HepG2 (cell line): ENCODE measurements at regions not wholly inside any gene's neighbourhood (a gene's known extent, or its start where the extent isn't known, plus 50 kb on each side); places are given as distances from the start of the nearest gene placed in this dataset.

ENCODE experiments used
- ATAC-seq: fragments of 200-7000 bp; cut with Tn5 transposase; 3 replicates; pipeline ENCODE4 v1.9.1; 2020; ENCODE audit warnings: mild to moderate bottlenecking, moderate library complexity
- BruUV-seq: library from RNA; stranded (reverse); fragments of 400-500 nt; replicated peaks from 2 replicates; lab custom pipeline; 2021; lab: Mats Ljungman, UMichigan
- CTCF ChIA-PET: fragments of 300-600 bp; formaldehyde crosslinking; extraction: SDS; loops from one replicate; lab custom pipeline; 2021; ENCODE audit warnings: low total read pairs, inconsistent platforms, low intra/inter-chr PET ratio; lab: Yijun Ruan, JAX
- POLR2A ChIA-PET: fragments of 350-600 bp; sonication (Branson Sonifier 250); formaldehyde crosslinking; loops from one replicate; lab custom pipeline; 2020; ENCODE audit warnings: antibody characterized with exemption, inconsistent platforms; lab: Yijun Ruan, JAX
- DNase-seq: peaks from one replicate; pipeline ENCODE4 v3.0.0-alpha.2; 2015; ENCODE audit warnings: low spot score
- FAIRE-seq: peaks from 3 replicates; lab custom pipeline; 2011; peaks lifted over from hg19 to GRCh38; lab: Jason Lieb, UNC
- H2AFZ ChIP-seq: one replicate; pipeline ENCODE4 v1.6.1; 2011; ENCODE audit warnings: low read length, inconsistent platforms
- H3K27ac ChIP-seq: fragments of 300-600 bp; 3 replicates; pipeline ENCODE4 v1.8.0; 2011; ENCODE audit warnings: mixed run types, mild to moderate bottlenecking, mixed read lengths, low read length, inconsistent platforms; ENCODE audit not compliant: insufficient read depth; ENCODE audit errors: extremely low read length
- H3K27me3 ChIP-seq, 2 experiments: fragments of 200-600 bp in 1 of 2; 2 replicates in 1 of 2; 3 replicates in 1 of 2; pipeline versions ENCODE4 v1.6.0 to v1.8.0; 2011; ENCODE audit warnings: low read length in 2 of 2, mild to moderate bottlenecking in 2 of 2, moderate library complexity in 2 of 2, inconsistent platforms in 1 of 2; ENCODE audit not compliant: insufficient read depth in 2 of 2, control insufficient read depth in 1 of 2
- H3K36me3 ChIP-seq, 2 experiments: fragments of 200-600 bp in 1 of 2; replicated peaks in 1 of 2; 2 replicates in 1 of 2; 3 replicates in 1 of 2; pipeline versions ENCODE4 v1.5.1 to v1.8.0; 2011; ENCODE audit warnings: low read length in 2 of 2, inconsistent platforms in 1 of 2; ENCODE audit not compliant: insufficient read depth in 2 of 2, control insufficient read depth in 1 of 2
- H3K4me1 ChIP-seq: 2 replicates; pipeline ENCODE4 v1.5.1; 2012; ENCODE audit warnings: low read length, inconsistent platforms; ENCODE audit not compliant: insufficient read depth
- H3K4me2 ChIP-seq: 2 replicates; pipeline ENCODE4 v1.6.0; 2011; ENCODE audit warnings: low read depth, low read length, inconsistent platforms
- H3K4me3 ChIP-seq, 3 experiments: fragments of 200-600 bp in 1 of 3; sonication (generic), shearing (Covaris generic) in 1 of 3; replicated peaks in 1 of 3; 2 replicates each; pipeline ENCODE4 v1.5.1; 2011 to 2016; ENCODE audit warnings: low read length in 3 of 3, inconsistent platforms in 2 of 3, low read depth in 2 of 3, mild to moderate bottlenecking in 2 of 3, control low read depth in 1 of 3, mixed read lengths in 1 of 3; ENCODE audit not compliant: insufficient read depth in 1 of 3
- H3K79me2 ChIP-seq: one replicate; pipeline ENCODE4 v1.6.1; 2011; ENCODE audit warnings: low read length, inconsistent platforms; ENCODE audit not compliant: insufficient read depth
- H3K9ac ChIP-seq: 2 replicates; pipeline ENCODE4 v1.6.0; 2011; ENCODE audit warnings: mild to moderate bottlenecking, low read depth, low read length, inconsistent platforms; ENCODE audit not compliant: insufficient read depth
- H3K9me3 ChIP-seq: 2 replicates; pipeline ENCODE4 v1.5.1; 2012; ENCODE audit warnings: mild to moderate bottlenecking, low read length
- H4K20me1 ChIP-seq: 2 replicates; pipeline ENCODE4 v1.6.0; 2011; ENCODE audit warnings: inconsistent platforms, mild to moderate bottlenecking, low read length, moderate library complexity; ENCODE audit not compliant: insufficient read depth
- DDIT3 ChIP-seq: sonication (generic); formaldehyde crosslinking; IDR thresholded peaks from 2 replicates; pipeline ENCODE4 v1.4.0; 2020; ENCODE audit warnings: mild to moderate bottlenecking, missing genetic modification reagents
- ETV5 ChIP-seq: IDR thresholded peaks from 2 replicates; pipeline ENCODE4 v1.6.1; 2018; ENCODE audit warnings: missing biosample characterization, missing genetic modification reagents, inconsistent platforms, borderline replicate concordance
- FOXP1 ChIP-seq, 2 experiments: fragments of 450-650 bp in 1 of 2; IDR thresholded peaks; 2 replicates each; pipeline ENCODE4 v1.6.1; 2017 to 2018; ENCODE audit warnings: antibody characterized with exemption in 1 of 2
- NR2F6 ChIP-seq, 2 experiments: IDR thresholded peaks; 2 replicates each; pipeline ENCODE4 v1.6.1; 2016; ENCODE audit warnings: antibody characterized with exemption in 1 of 2, mild to moderate bottlenecking in 1 of 2
- NRL ChIP-seq: sonication (generic); formaldehyde crosslinking; IDR thresholded peaks from 2 replicates; pipeline ENCODE4 v1.5.0; 2020; ENCODE audit warnings: missing genetic modification reagents, mild to moderate bottlenecking, moderate library complexity, borderline replicate concordance
- SMYD3 ChIP-seq: sonication (generic); formaldehyde crosslinking; IDR thresholded peaks from 2 replicates; pipeline ENCODE4 v1.8.1; 2023; ENCODE audit warnings: mild to moderate bottlenecking, missing genetic modification reagents
- ZNF264 ChIP-seq: sonication (generic); formaldehyde crosslinking; IDR thresholded peaks from 2 replicates; pipeline ENCODE4 v1.4.0; 2020; ENCODE audit warnings: missing genetic modification reagents
- ZNF335 ChIP-seq: sonication (generic); formaldehyde crosslinking; IDR thresholded peaks from 2 replicates; pipeline ENCODE4 v1.4.0; 2020; ENCODE audit warnings: missing genetic modification reagents
- ZNF781 ChIP-seq: sonication (generic); formaldehyde crosslinking; IDR thresholded peaks from 2 replicates; pipeline ENCODE4 v1.5.1; 2020; ENCODE audit warnings: borderline replicate concordance, mild to moderate bottlenecking, missing genetic modification reagents; ENCODE audit errors: not compliant biosample characterization
- ZNF784 ChIP-seq: sonication (generic); formaldehyde crosslinking; IDR thresholded peaks from 2 replicates; pipeline ENCODE4 v1.5.1; 2020; ENCODE audit warnings: missing genetic modification reagents, mild to moderate bottlenecking, borderline replicate concordance
- ZNF800 ChIP-seq: sonication (generic); formaldehyde crosslinking; IDR thresholded peaks from 2 replicates; pipeline ENCODE4 v1.4.0; 2020; ENCODE audit warnings: missing genetic modification reagents
- ZNF883 ChIP-seq: sonication (generic); formaldehyde crosslinking; IDR thresholded peaks from 2 replicates; pipeline ENCODE4 v1.5.1; 2020; ENCODE audit warnings: mild to moderate bottlenecking, missing genetic modification reagents; ENCODE audit errors: not compliant biosample characterization
- WGBS: methylation state at CpG from one replicate; pipeline ENCODE4 v1.1.6; 2017; ENCODE audit warnings: low lambda C conversion rate; 5-methylcytosine and 5-hydroxymethylcytosine counted together
- in situ Hi-C: cut with HindIII; loops from 2 replicates; pipeline ENCODE4 v1.10.0; 2017; ENCODE audit warnings: low pct_unique_long_range_greater_than_20kb; ENCODE audit not compliant: extremely low pct_ligation_motif_present
- intact Hi-C: fragments of 100-400 bp; cut with micrococcal nuclease; formaldehyde crosslinking; loops from one replicate; pipeline ENCODE4 v1.10.0; 2022; ENCODE audit not compliant: unreplicated experiment
- TF ChIP-seq, protein P1 (sequence below): sonication (generic); formaldehyde crosslinking; IDR thresholded peaks from 2 replicates; pipeline ENCODE4 v1.4.0; 2020; ENCODE audit warnings: mild to moderate bottlenecking, missing genetic modification reagents

DNA sequence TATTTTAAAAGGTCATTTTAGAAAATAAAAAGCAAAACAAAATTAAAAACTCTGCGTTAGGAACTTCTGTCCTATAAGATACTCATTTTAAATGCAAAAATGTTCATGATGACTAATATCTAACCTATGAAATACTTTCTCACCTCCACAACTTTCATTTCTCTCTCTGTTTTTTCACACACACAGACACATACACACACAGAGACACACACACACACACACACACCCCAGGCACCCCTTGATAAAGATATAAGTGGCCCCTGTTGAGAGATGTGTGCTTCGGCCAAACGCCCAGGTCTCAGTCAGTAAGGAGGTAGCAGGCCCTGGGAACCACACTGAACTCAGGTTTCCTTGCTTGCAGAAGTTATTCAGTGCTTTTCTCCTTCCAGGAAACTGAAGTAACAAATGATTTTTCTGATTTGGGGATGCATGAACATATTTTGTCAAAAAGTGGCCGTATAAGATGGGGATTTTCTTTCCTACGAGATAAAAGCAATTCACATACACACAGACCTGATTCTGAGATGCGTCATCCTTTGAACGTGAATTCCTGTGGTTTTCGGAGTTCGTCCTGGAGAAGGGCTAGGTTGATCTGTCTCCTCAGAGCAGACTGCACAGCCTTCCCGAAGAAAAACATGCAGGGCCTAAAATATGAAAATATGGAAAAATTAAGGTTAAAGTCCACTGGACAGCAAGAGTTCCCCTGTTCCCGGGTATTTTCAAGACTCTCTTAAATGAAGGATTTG lies 306.8 kb upstream of the FOXQ1 start:
- Histone ChIP-seq H3K27me3 (no peaks in the 10 kb centered on the region), H3K9me3 (no peaks in the 10 kb centered on the region), H3K27ac (no peak overlapping the region), H4K20me1 (no peaks in the 10 kb centered on the region), H3K9ac (no peak overlapping the region), H3K4me3 (no peak overlapping the region), H3K4me2 (no peak overlapping the region), H3K4me1 (peaks cover 14% of the 10 kb centered on the region), H2AFZ (no peak overlapping the region), H3K36me3 (no peaks in the 10 kb centered on the region), H3K79me2 (no peaks in the 10 kb centered on the region)
- ChIA-PET CTCF (no interaction called here), POLR2A (no interaction called here)
- 92% methylated on average over 11 of the region's 11 CpGs for WGBS
- BruUV-seq: no TSS peak
- no peak for FAIRE-seq
- ATAC-seq: no peak
- in situ Hi-C loops: no loop called here
- DNase-seq: no peak
- intact Hi-C loops: no loop called here
- TF ChIP-seq ZNF800 (no peak), ETV5 (CRISPR knock-in tag) (no peak), DDIT3 (CRISPR knock-in tag) (no peak), ZNF335 (no peak), ZNF781 (CRISPR knock-in tag) (no peak), FOXP1 (IDR thresholded peaks at IDR 0.05) (no peak), FOXP1 (CRISPR knock-in tag; IDR thresholded peaks at IDR 0.05) (no peak), NR2F6 (IDR thresholded peaks at IDR 0.05) (no peak), NR2F6 (CRISPR knock-in tag; IDR thresholded peaks at IDR 0.05) (no peak), ZNF883 (CRISPR knock-in tag) (no peak), ZNF264 (CRISPR knock-in tag) (no peak), NRL (no peak), SMYD3 (CRISPR knock-in tag) (no peak), ZNF784 (CRISPR knock-in tag) (no peak)
- TF ChIP-seq, protein P1, sequence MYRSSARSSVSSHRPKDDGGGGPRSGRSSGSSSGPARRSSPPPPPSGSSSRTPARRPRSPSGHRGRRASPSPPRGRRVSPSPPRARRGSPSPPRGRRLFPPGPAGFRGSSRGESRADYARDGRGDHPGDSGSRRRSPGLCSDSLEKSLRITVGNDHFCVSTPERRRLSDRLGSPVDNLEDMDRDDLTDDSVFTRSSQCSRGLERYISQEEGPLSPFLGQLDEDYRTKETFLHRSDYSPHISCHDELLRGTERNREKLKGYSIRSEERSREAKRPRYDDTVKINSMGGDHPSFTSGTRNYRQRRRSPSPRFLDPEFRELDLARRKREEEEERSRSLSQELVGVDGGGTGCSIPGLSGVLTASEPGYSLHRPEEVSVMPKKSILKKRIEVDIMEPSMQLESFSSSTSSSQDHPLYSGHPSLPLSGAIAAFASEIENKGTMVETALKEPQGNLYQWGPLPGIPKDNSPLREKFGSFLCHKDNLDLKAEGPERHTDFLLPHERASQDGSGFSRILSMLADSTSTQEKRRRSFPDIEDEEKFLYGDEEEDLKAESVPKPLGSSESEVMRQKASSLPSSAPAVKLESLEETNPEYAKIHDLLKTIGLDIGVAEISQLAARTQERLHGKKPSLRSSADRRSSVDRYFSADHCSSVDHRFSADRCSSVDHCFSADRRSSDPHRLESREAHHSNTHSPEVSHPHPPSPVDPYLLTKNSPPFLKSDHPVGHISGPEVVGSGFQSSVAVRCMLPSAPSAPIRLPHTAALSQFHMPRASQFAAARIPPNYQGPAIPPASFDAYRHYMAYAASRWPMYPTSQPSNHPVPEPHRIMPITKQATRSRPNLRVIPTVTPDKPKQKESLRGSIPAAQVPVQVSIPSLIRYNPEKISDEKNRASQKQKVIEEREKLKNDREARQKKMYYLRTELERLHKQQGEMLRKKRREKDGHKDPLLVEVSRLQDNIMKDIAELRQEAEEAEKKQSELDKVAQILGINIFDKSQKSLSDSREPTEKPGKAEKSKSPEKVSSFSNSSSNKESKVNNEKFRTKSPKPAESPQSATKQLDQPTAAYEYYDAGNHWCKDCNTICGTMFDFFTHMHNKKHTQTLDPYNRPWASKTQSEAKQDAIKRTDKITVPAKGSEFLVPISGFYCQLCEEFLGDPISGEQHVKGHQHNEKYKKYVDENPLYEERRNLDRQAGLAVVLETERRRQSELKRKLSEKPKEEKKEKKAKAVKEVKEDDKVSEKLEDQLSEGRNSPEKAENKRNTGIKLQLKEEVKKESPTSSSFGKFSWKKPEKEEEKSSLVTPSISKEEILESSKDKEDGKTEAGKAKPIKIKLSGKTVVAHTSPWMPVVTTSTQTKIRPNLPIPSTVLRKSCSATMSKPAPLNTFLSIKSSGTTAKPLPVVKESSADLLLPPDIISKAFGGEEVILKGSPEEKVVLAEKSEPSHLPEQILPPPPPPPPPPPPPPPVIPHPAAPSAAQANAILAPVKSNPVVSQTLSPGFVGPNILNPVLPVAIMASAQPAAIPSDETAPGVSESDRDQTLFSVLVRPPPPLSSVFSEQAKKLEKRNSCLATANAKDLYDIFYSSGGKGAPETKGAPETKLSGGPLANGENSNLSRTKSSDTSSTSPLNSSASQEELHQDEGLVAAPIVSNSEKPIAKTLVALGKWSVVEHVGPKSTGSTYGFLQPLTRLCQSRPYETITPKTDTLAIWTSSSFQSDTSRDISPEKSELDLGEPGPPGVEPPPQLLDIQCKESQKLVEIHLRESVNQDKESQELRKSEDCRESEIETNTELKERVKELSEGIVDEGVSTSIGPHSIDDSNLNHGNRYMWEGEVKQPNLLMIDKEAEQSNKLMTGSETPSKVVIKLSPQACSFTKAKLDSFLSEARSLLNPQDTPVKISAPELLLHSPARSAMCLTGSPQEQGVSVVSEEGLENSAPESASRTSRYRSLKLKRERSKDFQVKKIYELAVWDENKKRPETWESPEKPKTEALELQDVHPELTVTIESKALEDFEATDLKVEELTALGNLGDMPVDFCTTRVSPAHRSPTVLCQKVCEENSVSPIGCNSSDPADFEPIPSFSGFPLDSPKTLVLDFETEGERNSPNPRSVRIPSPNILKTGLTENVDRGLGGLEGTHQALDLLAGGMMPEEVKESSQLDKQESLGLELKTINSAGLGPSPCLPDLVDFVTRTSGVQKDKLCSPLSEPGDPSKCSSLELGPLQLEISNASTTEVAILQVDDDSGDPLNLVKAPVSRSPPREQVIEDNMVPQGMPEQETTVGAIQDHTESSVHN (CRISPR knock-in tag): no peak
